ENCODE measurements at regions not wholly inside any gene's neighbourhood (a gene's known extent, or its start where the extent isn't known, plus 50 kb on each side); places are given as distances from the start of the nearest gene placed in this dataset.
"Not testable (repeated sequence)": the region's sequence is repeated elsewhere in the genome, so short reads cannot be mapped to it uniquely, and the experiment has no call there.

DNA sequence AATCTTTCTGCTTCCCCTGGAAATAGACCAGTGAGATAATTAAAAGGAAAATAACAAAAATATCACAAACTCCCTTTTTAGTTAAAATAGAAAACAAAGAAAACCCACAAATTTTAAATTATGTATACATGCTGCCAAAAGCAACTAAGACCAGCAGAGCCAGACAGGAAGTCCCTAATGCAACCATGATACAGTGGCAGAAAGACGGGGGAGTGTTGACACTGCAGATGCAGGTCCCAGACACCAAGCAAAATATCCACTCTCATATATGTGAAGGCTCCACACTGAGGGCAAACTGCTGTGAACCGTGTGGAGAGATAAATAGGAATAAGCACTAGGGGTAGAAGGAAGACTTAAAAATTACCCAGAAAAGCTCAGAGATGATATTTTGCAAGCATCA lies 401.0 kb downstream of the BTG1 start:
- ChIA-PET CTCF (no interaction called here), POLR2A (no interaction called here)
- intact Hi-C loops (cut with micrococcal nuclease) = no loop called here
- Mint-ChIP-seq H3K9me3 (ENCODE audit: unreplicated experiment) (no peaks in the 10 kb centered on the region), H3K36me3 (ENCODE audit: insufficient read depth, unreplicated experiment) (no peaks in the 10 kb centered on the region), H3K4me1 (ENCODE audit: insufficient read depth, unreplicated experiment) (no peaks in the 10 kb centered on the region), H3K27me3 (ENCODE audit: insufficient read depth, unreplicated experiment) (no peaks in the 10 kb centered on the region), H3K27ac (ENCODE audit: low read depth, unreplicated experiment) (no peak overlapping the region), H3K4me3 (ENCODE audit: unreplicated experiment) (no peak overlapping the region)
- no peak for TF ChIP-seq CTCF (IDR thresholded peaks at IDR 0.05; ENCODE audit: unreplicated experiment)
- no peak for DNase-seq (ENCODE audit: unreplicated experiment)
- no TSS peak for BruUV-seq (replicated peaks)

GRCh38 chr12:91743704-91744321 lies 401.8 kb downstream of the BTG1 start:
- no peaks in the 10 kb centered on the region for H3K36me3 Mint-ChIP-seq (ENCODE audit: insufficient read depth, unreplicated experiment)
- POLR2A ChIA-PET = interaction anchor here (1.1 kb wide), 1 partner anchor 9 kb away, joined by 4 read pairs; no protein-coding TSS in a partner anchor
- intact Hi-C loops (cut with micrococcal nuclease) = no loop called here
- no peak overlapping the region for H3K4me3 Mint-ChIP-seq (ENCODE audit: unreplicated experiment)
- no peak for TF ChIP-seq CTCF (IDR thresholded peaks at IDR 0.05; ENCODE audit: unreplicated experiment)
- no peaks in the 10 kb centered on the region for H3K4me1 Mint-ChIP-seq (ENCODE audit: insufficient read depth, unreplicated experiment)
- no peak overlapping the region for H3K27ac Mint-ChIP-seq (ENCODE audit: low read depth, unreplicated experiment)
- no peaks in the 10 kb centered on the region for H3K27me3 Mint-ChIP-seq (ENCODE audit: insufficient read depth, unreplicated experiment)
- DNase-seq (ENCODE audit: unreplicated experiment) = no peak
- no peaks in the 10 kb centered on the region for H3K9me3 Mint-ChIP-seq (ENCODE audit: unreplicated experiment)
- no TSS peak for BruUV-seq (replicated peaks)
- CTCF ChIA-PET = interaction anchor here (0.7 kb wide), 1 partner anchor 421 kb away, joined by 3 read pairs; no protein-coding TSS in a partner anchor

- Mint-ChIP-seq H3K27me3 (ENCODE audit: insufficient read depth, unreplicated experiment) (no peaks in the 10 kb centered on the region), H3K9me3 (ENCODE audit: unreplicated experiment) (no peaks in the 10 kb centered on the region), H3K4me3 (ENCODE audit: unreplicated experiment) (no peak overlapping the region), H3K36me3 (ENCODE audit: insufficient read depth, unreplicated experiment) (no peaks in the 10 kb centered on the region), H3K27ac (ENCODE audit: low read depth, unreplicated experiment) (no peak overlapping the region), H3K4me1 (ENCODE audit: insufficient read depth, unreplicated experiment) (no peaks in the 10 kb centered on the region)
- intact Hi-C loops (cut with micrococcal nuclease) = no loop called here
- no peak for DNase-seq (ENCODE audit: unreplicated experiment)
- BruUV-seq (replicated peaks) = no TSS peak
- ChIA-PET POLR2A (interaction anchor here (1.1 to 1.3 kb wide), 3 partner anchors 9 to 13 kb away, joined by 4 to 6 read pairs (median 5); no protein-coding TSS in a partner anchor), CTCF (interaction anchor here (0.5 kb wide), 1 partner anchor 132 kb away, joined by 3 read pairs; no protein-coding TSS in a partner anchor)
- no peak for TF ChIP-seq CTCF (IDR thresholded peaks at IDR 0.05; ENCODE audit: unreplicated experiment)
Observed at GRCh38 chr12:91743280-91743679, 402.4 kb downstream of the BTG1 start.

DNA sequence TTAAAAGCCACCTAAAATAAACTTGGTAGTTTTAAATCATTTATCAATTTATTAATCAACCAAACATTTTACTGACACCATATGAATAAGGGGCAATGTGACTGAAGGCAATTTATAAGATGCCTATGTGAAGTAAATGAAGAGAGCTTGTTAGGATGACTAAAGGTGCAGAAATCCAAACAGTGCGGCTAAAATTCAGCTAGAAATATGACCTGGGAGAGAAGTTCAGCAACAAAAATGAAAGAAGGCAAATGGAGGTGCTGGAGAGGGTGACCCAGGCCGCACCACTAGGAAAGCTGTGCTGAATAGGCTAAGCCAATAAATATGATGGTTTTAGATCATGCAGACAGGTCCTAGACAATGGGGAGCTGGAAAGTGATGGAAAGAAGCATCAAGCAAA lies 403.7 kb downstream of the BTG1 start:
- BruUV-seq (replicated peaks) = no TSS peak
- H3K36me3 Mint-ChIP-seq (ENCODE audit: insufficient read depth, unreplicated experiment) = no peaks in the 10 kb centered on the region
- ChIA-PET CTCF (no interaction called here), POLR2A (interaction anchor here (0.8 to 1.3 kb wide), 3 partner anchors 9 to 12 kb away, joined by 4 to 6 read pairs (median 5); no protein-coding TSS in a partner anchor)
- no peaks in the 10 kb centered on the region for H3K27me3 Mint-ChIP-seq (ENCODE audit: insufficient read depth, unreplicated experiment)
- H3K9me3 Mint-ChIP-seq (ENCODE audit: unreplicated experiment) = no peaks in the 10 kb centered on the region
- TF ChIP-seq CTCF (IDR thresholded peaks at IDR 0.05; ENCODE audit: unreplicated experiment) = no peak
- no peak overlapping the region for H3K27ac Mint-ChIP-seq (ENCODE audit: low read depth, unreplicated experiment)
- H3K4me1 Mint-ChIP-seq (ENCODE audit: insufficient read depth, unreplicated experiment) = no peaks in the 10 kb centered on the region
- intact Hi-C loops (cut with micrococcal nuclease) = no loop called here
- H3K4me3 Mint-ChIP-seq (ENCODE audit: unreplicated experiment) = no peak overlapping the region
- DNase-seq (ENCODE audit: unreplicated experiment) = no peak

DNA sequence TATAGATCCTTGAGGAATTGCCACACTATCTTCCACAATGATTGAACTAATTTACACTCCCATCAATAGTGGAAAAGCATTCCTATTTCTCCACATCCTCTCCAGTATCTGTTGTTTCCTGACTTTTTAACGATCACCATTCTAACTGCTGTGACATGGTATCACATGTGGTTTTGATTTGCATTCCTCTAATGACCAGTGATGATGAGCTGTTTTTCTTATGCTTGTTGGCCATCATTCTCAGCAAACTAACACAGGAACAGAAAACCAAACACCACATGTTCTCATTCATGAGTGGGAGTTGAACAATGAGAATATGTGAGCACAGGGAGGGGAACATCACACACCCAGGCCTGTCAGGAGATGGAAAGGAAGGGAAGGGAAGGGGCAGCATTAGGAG lies 411.8 kb downstream of the BTG1 start:
- H3K36me3 Mint-ChIP-seq (ENCODE audit: insufficient read depth, unreplicated experiment); CTCF ChIA-PET; H3K27ac Mint-ChIP-seq (ENCODE audit: low read depth, unreplicated experiment); H3K9me3 Mint-ChIP-seq (ENCODE audit: unreplicated experiment); BruUV-seq (replicated peaks); intact Hi-C loops (cut with micrococcal nuclease); DNase-seq (ENCODE audit: unreplicated experiment); H3K27me3 Mint-ChIP-seq (ENCODE audit: insufficient read depth, unreplicated experiment); H3K4me1 Mint-ChIP-seq (ENCODE audit: insufficient read depth, unreplicated experiment); H3K4me3 Mint-ChIP-seq (ENCODE audit: unreplicated experiment): not testable (repeated sequence)
- POLR2A ChIA-PET = interaction anchor here (1.2 to 1.9 kb wide), 3 partner anchors 10 to 45 kb away, joined by 3 to 5 read pairs (median 4); no protein-coding TSS in a partner anchor

All from MCF 10A (cell line).